ENCODE measurements at regions not wholly inside any gene's neighbourhood (a gene's known extent, or its start where the extent isn't known, plus 50 kb on each side); places are given as distances from the start of the nearest gene placed in this dataset.

- H4K20me1 ChIP-seq (ENCODE audit: low read depth, low read length), result no peaks in the 10 kb centered on the region
- H2AFZ ChIP-seq (ENCODE audit: low read depth, low read length, severe bottlenecking), result no peak overlapping the region
- no peak for TF ChIP-seq EZH2phosphoT487 (conservative IDR thresholded peaks at IDR 0.05; ENCODE audit: low read length)
- no peak for TF ChIP-seq CTCF (IDR thresholded peaks at IDR 0.05; ENCODE audit: insufficient read depth, low read length, poor library complexity, severe bottlenecking)
- H3K9me2 ChIP-seq (replicated peaks; ENCODE audit: insufficient read depth, low read length), result no peaks in the 10 kb centered on the region
- no peaks in the 10 kb centered on the region for H3K36me3 ChIP-seq (ENCODE audit: low read length)
- H3K27me3 ChIP-seq (ENCODE audit: low read length), result no peaks in the 10 kb centered on the region
- no peak overlapping the region for H3K4me3 ChIP-seq (ENCODE audit: insufficient read depth, low read length, poor library complexity, severe bottlenecking)
- no peak overlapping the region for H3K9ac ChIP-seq (ENCODE audit: low read length)
- H3F3A ChIP-seq (ENCODE audit: insufficient read depth), result no peaks in the 10 kb centered on the region
- no peak overlapping the region for H3K27ac ChIP-seq (ENCODE audit: low read depth, low read length)
- H3K9me3 ChIP-seq (ENCODE audit: insufficient read depth, low read length), result no peaks in the 10 kb centered on the region
- H3K4me2 ChIP-seq (ENCODE audit: low read depth, low read length, poor library complexity, severe bottlenecking), result no peak overlapping the region
- H3K79me2 ChIP-seq (ENCODE audit: insufficient read depth, low read length), result no peaks in the 10 kb centered on the region
Measured at GRCh38 chr6:105748737-105749161, 337.4 kb upstream of the PRDM1 start.

DNA sequence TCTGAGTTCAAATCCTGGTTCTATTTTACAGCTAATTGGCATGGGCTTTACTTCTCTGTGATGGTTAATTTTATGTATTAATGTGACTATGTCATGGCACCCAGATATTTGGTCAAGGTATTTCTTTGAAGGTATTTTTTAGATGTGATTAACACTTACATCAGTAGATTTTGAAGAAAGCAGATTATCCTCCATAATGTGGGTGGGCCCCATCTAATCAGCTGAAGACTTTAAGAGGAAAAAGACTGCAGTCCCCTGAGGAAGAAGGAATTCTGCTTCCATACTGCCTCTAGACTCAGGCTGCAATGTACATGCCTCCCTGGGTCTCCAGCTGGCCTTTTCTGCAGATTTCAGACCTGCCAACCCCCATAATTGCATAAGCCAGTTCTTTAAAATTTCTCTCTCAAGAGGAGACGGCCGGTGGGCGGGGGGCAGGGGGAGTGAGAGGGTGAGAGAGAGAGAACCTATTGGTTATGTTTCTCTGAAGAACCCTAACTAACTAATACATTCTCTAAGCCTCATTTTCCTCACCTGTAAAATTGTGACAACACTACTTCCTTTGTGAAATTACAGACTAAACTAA lies 338.2 kb upstream of the PRDM1 start:
- no peaks in the 10 kb centered on the region for H3F3A ChIP-seq (ENCODE audit: insufficient read depth)
- no peaks in the 10 kb centered on the region for H3K9me2 ChIP-seq (replicated peaks; ENCODE audit: insufficient read depth, low read length)
- no peak overlapping the region for H3K27ac ChIP-seq (ENCODE audit: low read depth, low read length)
- H2AFZ ChIP-seq (ENCODE audit: low read depth, low read length, severe bottlenecking), result no peak overlapping the region
- H3K4me2 ChIP-seq (ENCODE audit: low read depth, low read length, poor library complexity, severe bottlenecking), result no peak overlapping the region
- no peaks in the 10 kb centered on the region for H3K79me2 ChIP-seq (ENCODE audit: insufficient read depth, low read length)
- no peak overlapping the region for H3K9ac ChIP-seq (ENCODE audit: low read length)
- H3K27me3 ChIP-seq (ENCODE audit: low read length), result no peaks in the 10 kb centered on the region
- H3K9me3 ChIP-seq (ENCODE audit: insufficient read depth, low read length), result no peaks in the 10 kb centered on the region
- no peak overlapping the region for H3K4me3 ChIP-seq (ENCODE audit: insufficient read depth, low read length, poor library complexity, severe bottlenecking)
- H4K20me1 ChIP-seq (ENCODE audit: low read depth, low read length), result no peaks in the 10 kb centered on the region
- no peak for TF ChIP-seq EZH2phosphoT487 (conservative IDR thresholded peaks at IDR 0.05; ENCODE audit: low read length)
- no peak for TF ChIP-seq CTCF (IDR thresholded peaks at IDR 0.05; ENCODE audit: insufficient read depth, low read length, poor library complexity, severe bottlenecking)
- H3K36me3 ChIP-seq (ENCODE audit: low read length), result no peaks in the 10 kb centered on the region

DNA sequence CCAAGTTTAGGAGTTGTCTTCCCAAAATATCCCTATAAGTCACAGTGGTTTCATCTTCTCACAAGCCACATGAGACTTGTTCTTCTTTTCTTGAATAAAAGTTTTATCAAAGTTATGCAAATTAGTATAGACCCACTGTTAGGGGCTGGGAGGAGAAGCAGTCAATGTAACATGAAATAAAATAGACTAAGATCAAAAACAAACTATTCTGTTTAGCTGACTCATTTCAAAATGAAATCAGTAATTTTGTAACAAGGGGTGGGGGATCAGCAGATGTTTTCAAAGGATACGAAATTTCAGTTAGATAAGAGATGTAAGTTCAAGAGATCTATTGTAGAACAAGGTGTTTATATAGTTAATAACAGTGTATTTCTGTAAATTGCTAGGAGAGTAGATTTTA lies 339.6 kb upstream of the PRDM1 start:
- Histone ChIP-seq H4K20me1 (ENCODE audit: low read depth, low read length) (no peaks in the 10 kb centered on the region), H3K27me3 (ENCODE audit: low read length) (no peaks in the 10 kb centered on the region), H2AFZ (ENCODE audit: low read depth, low read length, severe bottlenecking) (no peak overlapping the region), H3K9me2 (replicated peaks; ENCODE audit: insufficient read depth, low read length) (no peaks in the 10 kb centered on the region), H3K4me2 (ENCODE audit: low read depth, low read length, poor library complexity, severe bottlenecking) (no peak overlapping the region), H3F3A (ENCODE audit: insufficient read depth) (no peaks in the 10 kb centered on the region), H3K27ac (ENCODE audit: low read depth, low read length) (no peak overlapping the region), H3K36me3 (ENCODE audit: low read length) (no peaks in the 10 kb centered on the region), H3K4me3 (ENCODE audit: insufficient read depth, low read length, poor library complexity, severe bottlenecking) (no peak overlapping the region), H3K79me2 (ENCODE audit: insufficient read depth, low read length) (no peaks in the 10 kb centered on the region), H3K9me3 (ENCODE audit: insufficient read depth, low read length) (no peaks in the 10 kb centered on the region), H3K9ac (ENCODE audit: low read length) (no peak overlapping the region)
- no peak for TF ChIP-seq EZH2phosphoT487 (conservative IDR thresholded peaks at IDR 0.05; ENCODE audit: low read length)
- TF ChIP-seq CTCF (IDR thresholded peaks at IDR 0.05; ENCODE audit: insufficient read depth, low read length, poor library complexity, severe bottlenecking), result no peak
